IMR-90 (cell line): ENCODE measurements at regions not wholly inside any gene's neighbourhood (a gene's known extent, or its start where the extent isn't known, plus 50 kb on each side); places are given as distances from the start of the nearest gene placed in this dataset.

ENCODE experiments used
- ATAC-seq: fragments of 200-7000 bp; cut with Tn5 transposase; 2 replicates; pipeline ENCODE4 v1.9.1; 2020; ENCODE audit warnings: low read depth, mild to moderate bottlenecking, moderate library complexity
- BruUV-seq: library from RNA; stranded (reverse); fragments of 400-500 nt; replicated peaks from 2 replicates; lab custom pipeline; 2021; lab: Mats Ljungman, UMichigan
- CTCF ChIA-PET: fragments of 300-600 bp; formaldehyde crosslinking; extraction: SDS; loops from one replicate; lab custom pipeline; 2021; ENCODE audit warnings: antibody characterized with exemption; lab: Yijun Ruan, JAX
- POLR2A ChIA-PET: fragments of 300-600 bp; sonication (Branson Sonifier 250); formaldehyde crosslinking; loops from one replicate; lab custom pipeline; 2022; ENCODE audit warnings: antibody characterized with exemption; ENCODE audit not compliant: unreplicated experiment; lab: Charles Lee
- DNase-seq: peaks from one replicate; pipeline ENCODE4 v3.0.0; 2013
- H2AFZ ChIP-seq: replicated peaks from 2 replicates; pipeline ENCODE3; 2013; ENCODE audit warnings: low read length, mild to moderate bottlenecking; ENCODE audit not compliant: poor library complexity
- H2AK5ac ChIP-seq: 2 replicates; pipeline ENCODE4 v1.6.1; 2013; ENCODE audit warnings: low read depth, low read length, inconsistent platforms
- H2AK9ac ChIP-seq: replicated peaks from 2 replicates; pipeline ENCODE3; 2013; ENCODE audit warnings: mild to moderate bottlenecking, low read depth, low read length, moderate library complexity; ENCODE audit not compliant: poor library complexity
- H2BK120ac ChIP-seq: 2 replicates; pipeline ENCODE4 v1.6.1; 2013; ENCODE audit warnings: low read depth, low read length, inconsistent platforms
- H2BK15ac ChIP-seq: 3 replicates; pipeline ENCODE4 v1.6.1; 2013; ENCODE audit warnings: low read depth, low read length, inconsistent platforms
- H2BK20ac ChIP-seq: 2 replicates; pipeline ENCODE4 v1.6.1; 2013; ENCODE audit warnings: low read depth, mild to moderate bottlenecking, inconsistent platforms, low read length, moderate library complexity
- H2BK5ac ChIP-seq: 2 replicates; pipeline ENCODE4 v1.6.1; 2013; ENCODE audit warnings: mild to moderate bottlenecking, low read depth, low read length, inconsistent platforms; ENCODE audit not compliant: poor library complexity, severe bottlenecking
- H3K14ac ChIP-seq: replicated peaks from 2 replicates; pipeline ENCODE4 v1.6.1; 2013; ENCODE audit warnings: low read depth, low read length, inconsistent platforms
- H3K18ac ChIP-seq: 2 replicates; pipeline ENCODE4 v1.6.1; 2013; ENCODE audit warnings: low read depth, low read length, control low read depth
- H3K23ac ChIP-seq: 2 replicates; pipeline ENCODE4 v1.6.1; 2013; ENCODE audit warnings: low read depth, low read length, inconsistent platforms
- H3K27ac ChIP-seq: 2 replicates; pipeline ENCODE4 v1.5.1; 2013; ENCODE audit warnings: mild to moderate bottlenecking, control low read depth, low read length; ENCODE audit not compliant: insufficient read depth
- H3K27me3 ChIP-seq: 2 replicates; pipeline ENCODE4 v1.6.1; 2013; ENCODE audit warnings: low read length; ENCODE audit not compliant: control insufficient read depth, insufficient read depth
- H3K36me3 ChIP-seq: 2 replicates; pipeline ENCODE4 v1.6.1; 2013; ENCODE audit warnings: low read length, mixed read lengths; ENCODE audit not compliant: control insufficient read depth, insufficient read depth
- H3K4ac ChIP-seq: 2 replicates; pipeline ENCODE4 v1.6.1; 2013; ENCODE audit warnings: low read depth, low read length, inconsistent platforms
- H3K4me1 ChIP-seq: 2 replicates; pipeline ENCODE4 v1.6.1; 2013; ENCODE audit warnings: low read length, mixed read lengths; ENCODE audit not compliant: control insufficient read depth, insufficient read depth
- H3K4me2 ChIP-seq: 2 replicates; pipeline ENCODE4 v1.6.1; 2013; ENCODE audit warnings: low read depth, mild to moderate bottlenecking, control low read depth, low read length, moderate library complexity
- H3K4me3 ChIP-seq: 2 replicates; pipeline ENCODE4 v1.5.1; 2013; ENCODE audit warnings: low read depth, mild to moderate bottlenecking, control low read depth, low read length, moderate library complexity; ENCODE audit not compliant: insufficient read depth
- H3K56ac ChIP-seq: 2 replicates; pipeline ENCODE4 v1.6.1; 2013; ENCODE audit warnings: low read length, inconsistent platforms; ENCODE audit not compliant: insufficient read depth; ENCODE audit errors: extremely low read depth
- H3K79me1 ChIP-seq, 2 experiments: 2 replicates each; pipeline ENCODE4 v1.6.1; 2013; ENCODE audit warnings: low read length in 2 of 2, inconsistent platforms in 1 of 2, low read depth in 1 of 2
- H3K9ac ChIP-seq: 2 replicates; pipeline ENCODE4 v1.6.1; 2013; ENCODE audit warnings: low read depth, low read length, control low read depth
- H3K9me1 ChIP-seq: 2 replicates; pipeline ENCODE4 v1.6.1; 2013; ENCODE audit warnings: low read length, inconsistent platforms; ENCODE audit not compliant: insufficient read depth
- H3K9me3 ChIP-seq: 2 replicates; pipeline ENCODE4 v1.6.1; 2013; ENCODE audit warnings: low read length; ENCODE audit not compliant: control insufficient read depth, insufficient read depth
- H4K20me1 ChIP-seq: 2 replicates; pipeline ENCODE4 v1.6.1; 2013; ENCODE audit warnings: low read length, inconsistent platforms; ENCODE audit not compliant: insufficient read depth
- H4K5ac ChIP-seq: 2 replicates; pipeline ENCODE4 v1.6.1; 2013; ENCODE audit warnings: mild to moderate bottlenecking, low read depth, low read length, control low read depth
- H4K8ac ChIP-seq, 2 experiments: 2 replicates each; pipeline ENCODE4 v1.6.1; 2013; ENCODE audit warnings: low read depth in 2 of 2, low read length in 2 of 2, control low read depth in 1 of 2, inconsistent platforms in 1 of 2
- H4K91ac ChIP-seq: 2 replicates; pipeline ENCODE4 v1.6.1; 2013; ENCODE audit warnings: low read depth, low read length, inconsistent platforms; ENCODE audit not compliant: insufficient read depth
- BHLHE40 ChIP-seq: fragments of 150-350 bp; IDR thresholded peaks from 2 replicates; pipeline ENCODE4 v1.6.1; 2016; ENCODE audit warnings: mild to moderate bottlenecking, low read depth, low read length
- CHD1 ChIP-seq: IDR thresholded peaks from 2 replicates; pipeline ENCODE4 v1.6.1; 2012; ENCODE audit warnings: low read depth, low read length, improper control_type of control experiment
- MAFK ChIP-seq: IDR thresholded peaks from 2 replicates; pipeline ENCODE4 v1.6.1; 2012; ENCODE audit warnings: low read depth, low read length, improper control_type of control experiment
- MAZ ChIP-seq: IDR thresholded peaks from 2 replicates; pipeline ENCODE4 v1.6.1; 2012; ENCODE audit warnings: low read depth, mild to moderate bottlenecking, low read length, improper control_type of control experiment, moderate library complexity, borderline replicate concordance
- MXI1 ChIP-seq: IDR thresholded peaks from 2 replicates; pipeline ENCODE4 v1.6.1; 2012; ENCODE audit warnings: low read depth, mild to moderate bottlenecking, low read length, moderate library complexity, borderline replicate concordance
- POLR2A ChIP-seq: IDR thresholded peaks from 2 replicates; pipeline ENCODE4 v1.6.1; 2012; ENCODE audit warnings: mild to moderate bottlenecking, low read depth, low read length
- RAD21 ChIP-seq: IDR thresholded peaks from 2 replicates; pipeline ENCODE4 v1.6.1; 2012; ENCODE audit warnings: low read length, improper control_type of control experiment
- RCOR1 ChIP-seq: IDR thresholded peaks from 2 replicates; pipeline ENCODE4 v1.6.1; 2012; ENCODE audit warnings: mild to moderate bottlenecking, low read length, improper control_type of control experiment; ENCODE audit not compliant: insufficient replicate concordance
- RFX5 ChIP-seq: IDR thresholded peaks from 2 replicates; pipeline ENCODE4 v1.8.0; 2012; ENCODE audit warnings: low read depth, mild to moderate bottlenecking, low read length, moderate library complexity
- SMC3 ChIP-seq: fragments of 150-350 bp; IDR thresholded peaks from 2 replicates; pipeline ENCODE4 v1.6.1; 2016; ENCODE audit warnings: low read depth, mild to moderate bottlenecking, antibody characterized with exemption, low read length, moderate library complexity
- WGBS, 2 experiments: methylation state at CpG; one replicate each; pipeline versions ENCODE4 v1.1.5 to v1.1.7; 2013; ENCODE audit warnings: missing lambda C conversion rate in 2 of 2; ENCODE audit not compliant: insufficient read length in 1 of 2; ENCODE audit errors: extremely low coverage in 2 of 2; 5-methylcytosine and 5-hydroxymethylcytosine counted together
- dilution Hi-C: fragments of 300-500 bp; cut with HindIII; formaldehyde crosslinking; loops from one replicate; pipeline ENCODE4 v1.14.3; 2018; ENCODE audit warnings: low sequenced_read_pairs; ENCODE audit not compliant: unreplicated experiment
- in situ Hi-C: fragments of 300-500 bp; cut with MboI; formaldehyde crosslinking; loops from 3 replicates; pipeline ENCODE4 v1.14.3; 2019; ENCODE audit warnings: low sequenced_read_pairs, inconsistent platforms, mixed read lengths
- intact Hi-C: fragments of 100-400 bp; cut with micrococcal nuclease; formaldehyde crosslinking; loops from 2 replicates; pipeline ENCODE4 v1.10.0; 2022
- TF ChIP-seq, protein P1 (sequence below): fragments of 150-350 bp; IDR thresholded peaks from 2 replicates; pipeline ENCODE4 v1.6.1; 2016; ENCODE audit warnings: low read depth, mild to moderate bottlenecking, low read length, moderate library complexity, borderline replicate concordance
- TF ChIP-seq, protein P2 (sequence below): conservative IDR thresholded peaks from 2 replicates; pipeline ENCODE4 v1.5.1; 2012; ENCODE audit warnings: mild to moderate bottlenecking, low read depth, low read length, improper control_type of control experiment
- TF ChIP-seq, protein P3 (sequence below): fragments of 150-350 bp; IDR thresholded peaks from 2 replicates; pipeline ENCODE4 v1.6.1; 2017; ENCODE audit warnings: mild to moderate bottlenecking, antibody characterized with exemption, low read length, low read depth

DNA sequence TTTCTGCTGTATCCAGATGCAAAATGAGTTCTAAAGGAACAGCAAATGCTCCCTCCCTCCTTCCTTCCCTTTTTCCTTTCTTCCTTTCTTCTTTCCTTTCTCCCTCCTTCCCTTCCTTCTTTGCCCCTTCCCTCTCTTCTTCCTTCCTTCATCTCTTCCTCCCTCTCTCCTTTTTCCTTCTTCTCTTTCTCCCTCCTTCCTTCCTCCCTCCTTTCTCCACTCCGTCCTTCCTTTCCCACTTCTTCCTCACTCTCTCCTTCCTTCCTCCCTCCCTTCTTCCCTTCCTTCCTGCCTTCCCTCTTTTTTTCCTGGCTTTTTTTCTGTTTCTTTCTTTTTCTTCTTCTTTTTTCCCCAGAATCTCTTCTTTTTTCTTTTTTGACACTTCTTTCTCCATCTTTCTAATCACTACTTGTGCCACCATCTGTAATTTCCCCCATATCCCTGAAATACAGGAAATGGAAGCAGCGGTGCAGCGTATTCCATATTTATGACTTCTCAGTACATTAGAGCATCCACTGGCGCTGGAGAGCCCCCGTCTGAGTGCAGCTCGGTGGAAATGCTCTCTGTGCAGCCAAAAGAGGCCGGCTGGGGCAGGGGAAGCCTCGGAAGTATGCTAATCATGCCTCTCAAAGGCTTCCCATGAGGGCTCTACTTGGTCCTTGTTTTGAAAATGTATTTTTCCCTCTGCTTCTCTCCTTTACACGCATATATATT, 275.6 kb downstream of the TSHZ3 start:
- no peak overlapping the region for H2AFZ ChIP-seq
- ATAC-seq (no peak), DNase-seq (no peak)
- H3K79me1 ChIP-seq = no peaks in the 10 kb centered on the region
- no peak overlapping the region for H3K18ac ChIP-seq
- no peak overlapping the region for H3K9ac ChIP-seq
- H2BK5ac ChIP-seq = no peak overlapping the region
- no peak overlapping the region for H3K4me2 ChIP-seq
- no peak overlapping the region for H2BK120ac ChIP-seq
- no peak overlapping the region for H3K23ac ChIP-seq
- TF ChIP-seq, protein P1, sequence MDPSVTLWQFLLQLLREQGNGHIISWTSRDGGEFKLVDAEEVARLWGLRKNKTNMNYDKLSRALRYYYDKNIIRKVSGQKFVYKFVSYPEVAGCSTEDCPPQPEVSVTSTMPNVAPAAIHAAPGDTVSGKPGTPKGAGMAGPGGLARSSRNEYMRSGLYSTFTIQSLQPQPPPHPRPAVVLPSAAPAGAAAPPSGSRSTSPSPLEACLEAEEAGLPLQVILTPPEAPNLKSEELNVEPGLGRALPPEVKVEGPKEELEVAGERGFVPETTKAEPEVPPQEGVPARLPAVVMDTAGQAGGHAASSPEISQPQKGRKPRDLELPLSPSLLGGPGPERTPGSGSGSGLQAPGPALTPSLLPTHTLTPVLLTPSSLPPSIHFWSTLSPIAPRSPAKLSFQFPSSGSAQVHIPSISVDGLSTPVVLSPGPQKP = no peak
- TF ChIP-seq, protein P2, sequence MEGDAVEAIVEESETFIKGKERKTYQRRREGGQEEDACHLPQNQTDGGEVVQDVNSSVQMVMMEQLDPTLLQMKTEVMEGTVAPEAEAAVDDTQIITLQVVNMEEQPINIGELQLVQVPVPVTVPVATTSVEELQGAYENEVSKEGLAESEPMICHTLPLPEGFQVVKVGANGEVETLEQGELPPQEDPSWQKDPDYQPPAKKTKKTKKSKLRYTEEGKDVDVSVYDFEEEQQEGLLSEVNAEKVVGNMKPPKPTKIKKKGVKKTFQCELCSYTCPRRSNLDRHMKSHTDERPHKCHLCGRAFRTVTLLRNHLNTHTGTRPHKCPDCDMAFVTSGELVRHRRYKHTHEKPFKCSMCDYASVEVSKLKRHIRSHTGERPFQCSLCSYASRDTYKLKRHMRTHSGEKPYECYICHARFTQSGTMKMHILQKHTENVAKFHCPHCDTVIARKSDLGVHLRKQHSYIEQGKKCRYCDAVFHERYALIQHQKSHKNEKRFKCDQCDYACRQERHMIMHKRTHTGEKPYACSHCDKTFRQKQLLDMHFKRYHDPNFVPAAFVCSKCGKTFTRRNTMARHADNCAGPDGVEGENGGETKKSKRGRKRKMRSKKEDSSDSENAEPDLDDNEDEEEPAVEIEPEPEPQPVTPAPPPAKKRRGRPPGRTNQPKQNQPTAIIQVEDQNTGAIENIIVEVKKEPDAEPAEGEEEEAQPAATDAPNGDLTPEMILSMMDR = no peak
- TF ChIP-seq, protein P3, sequence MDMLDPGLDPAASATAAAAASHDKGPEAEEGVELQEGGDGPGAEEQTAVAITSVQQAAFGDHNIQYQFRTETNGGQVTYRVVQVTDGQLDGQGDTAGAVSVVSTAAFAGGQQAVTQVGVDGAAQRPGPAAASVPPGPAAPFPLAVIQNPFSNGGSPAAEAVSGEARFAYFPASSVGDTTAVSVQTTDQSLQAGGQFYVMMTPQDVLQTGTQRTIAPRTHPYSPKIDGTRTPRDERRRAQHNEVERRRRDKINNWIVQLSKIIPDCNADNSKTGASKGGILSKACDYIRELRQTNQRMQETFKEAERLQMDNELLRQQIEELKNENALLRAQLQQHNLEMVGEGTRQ = no peak
- TF ChIP-seq RAD21 (no peak), MAFK (no peak), BHLHE40 (no peak), SMC3 (no peak), MXI1 (no peak), RCOR1 (no peak), POLR2A (no peak), MAZ (no peak), CHD1 (no peak), RFX5 (no peak)
- no peaks in the 10 kb centered on the region for H3K36me3 ChIP-seq
- H4K91ac ChIP-seq = no peak overlapping the region
- ChIA-PET CTCF (no interaction called here), POLR2A (no interaction called here)
- H3K27me3 ChIP-seq = peaks cover 28% of the 10 kb centered on the region
- intact Hi-C loops = no loop called here
- H4K8ac ChIP-seq = no peak overlapping the region
- no peak overlapping the region for H3K14ac ChIP-seq
- H3K4me3 ChIP-seq = no peak overlapping the region
- no peaks in the 10 kb centered on the region for H3K9me1 ChIP-seq
- no peaks in the 10 kb centered on the region for H4K20me1 ChIP-seq
- H2AK9ac ChIP-seq = no peak overlapping the region
- in situ Hi-C loops = loop anchor here (25.0 kb wide), 1 partner anchor 1164 kb away; no protein-coding TSS in a partner anchor
- 24 to 100% methylated on average over 1 to 3 of the region's 9 CpGs for WGBS, 2 experiments
- dilution Hi-C loops = no loop called here
- no peak overlapping the region for H3K56ac ChIP-seq
- H3K9me3 ChIP-seq = no peaks in the 10 kb centered on the region
- H2BK20ac ChIP-seq = no peak overlapping the region
- H3K4ac ChIP-seq = no peak overlapping the region
- H2AK5ac ChIP-seq = no peak overlapping the region
- H3K27ac ChIP-seq = no peak overlapping the region
- no peak overlapping the region for H4K5ac ChIP-seq
- no peak overlapping the region for H2BK15ac ChIP-seq
- H3K4me1 ChIP-seq = no peaks in the 10 kb centered on the region; the same call in 1 of the 2 replicates
- BruUV-seq = no TSS peak
